ENCODE measurements at regions not wholly inside any gene's neighbourhood (a gene's known extent, or its start where the extent isn't known, plus 50 kb on each side); places are given as distances from the start of the nearest gene placed in this dataset.

DNA sequence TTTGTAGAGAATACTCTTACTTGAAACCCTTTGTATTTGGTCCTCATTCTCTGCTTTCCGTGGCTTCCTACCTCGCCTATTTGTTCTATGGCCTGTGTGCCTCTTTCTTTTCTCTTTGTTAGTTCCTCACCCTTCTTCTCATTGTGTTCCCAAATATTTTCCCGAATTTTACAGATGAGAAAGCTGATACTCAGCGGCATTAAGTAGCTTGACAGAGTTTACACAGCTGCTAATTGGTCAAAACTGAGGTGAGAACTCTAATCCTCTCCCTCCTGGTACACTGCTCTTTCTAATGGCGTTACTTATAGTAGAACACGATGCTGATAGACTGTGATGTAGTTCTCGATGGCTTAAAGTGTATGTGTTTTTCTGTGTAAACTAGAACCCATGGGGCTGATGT, 80.7 kb upstream of the HDAC9 start:
- no peaks in the 10 kb centered on the region for H3K9me3 ChIP-seq (ENCODE audit: control insufficient read depth in 1 of 2, insufficient read depth in 1 of 2, low read depth in 1 of 2, low read length in 2 of 2)
- no peaks in the 10 kb centered on the region for H3K36me3 ChIP-seq (ENCODE audit: control insufficient read depth in 1 of 2, insufficient read depth in 2 of 2, low read length in 2 of 2)
- H4K20me1 ChIP-seq (ENCODE audit: insufficient read depth) = no peaks in the 10 kb centered on the region
- H3K4me2 ChIP-seq (ENCODE audit: low read length) = no peak overlapping the region
- H3K79me2 ChIP-seq (ENCODE audit: insufficient read depth, low read length) = no peaks in the 10 kb centered on the region
- intact Hi-C loops (cut with micrococcal nuclease) = no loop called here
- H3K4me1 ChIP-seq (ENCODE audit: control insufficient read depth in 1 of 2, insufficient read depth in 2 of 2, low read length in 2 of 2) = no peaks in the 10 kb centered on the region
- TF ChIP-seq ZFX (IDR thresholded peaks at IDR 0.05) = no peak
- TF ChIP-seq, protein P1, sequence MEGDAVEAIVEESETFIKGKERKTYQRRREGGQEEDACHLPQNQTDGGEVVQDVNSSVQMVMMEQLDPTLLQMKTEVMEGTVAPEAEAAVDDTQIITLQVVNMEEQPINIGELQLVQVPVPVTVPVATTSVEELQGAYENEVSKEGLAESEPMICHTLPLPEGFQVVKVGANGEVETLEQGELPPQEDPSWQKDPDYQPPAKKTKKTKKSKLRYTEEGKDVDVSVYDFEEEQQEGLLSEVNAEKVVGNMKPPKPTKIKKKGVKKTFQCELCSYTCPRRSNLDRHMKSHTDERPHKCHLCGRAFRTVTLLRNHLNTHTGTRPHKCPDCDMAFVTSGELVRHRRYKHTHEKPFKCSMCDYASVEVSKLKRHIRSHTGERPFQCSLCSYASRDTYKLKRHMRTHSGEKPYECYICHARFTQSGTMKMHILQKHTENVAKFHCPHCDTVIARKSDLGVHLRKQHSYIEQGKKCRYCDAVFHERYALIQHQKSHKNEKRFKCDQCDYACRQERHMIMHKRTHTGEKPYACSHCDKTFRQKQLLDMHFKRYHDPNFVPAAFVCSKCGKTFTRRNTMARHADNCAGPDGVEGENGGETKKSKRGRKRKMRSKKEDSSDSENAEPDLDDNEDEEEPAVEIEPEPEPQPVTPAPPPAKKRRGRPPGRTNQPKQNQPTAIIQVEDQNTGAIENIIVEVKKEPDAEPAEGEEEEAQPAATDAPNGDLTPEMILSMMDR (IDR thresholded peaks at IDR 0.05 in 2 of 3, conservative IDR thresholded peaks at IDR 0.05 in 1 of 3; ENCODE audit: borderline replicate concordance in 1 of 3, insufficient read depth in 1 of 3, low read depth in 2 of 3, low read length in 2 of 3) = no peak
- no peak overlapping the region for H3K9ac ChIP-seq (ENCODE audit: low read length)
- BruUV-seq (replicated peaks) = no TSS peak
- ChIA-PET RAD21 (ENCODE audit: low non-redundant PET in 1 of 2, low total read pairs in 2 of 2, uncharacterized antibody in 2 of 2, unreplicated experiment in 2 of 2) (no interaction called here), POLR2A (no interaction called here), CTCF (no interaction called here)
- H3K9me2 ChIP-seq (ENCODE audit: insufficient read depth) = no peaks in the 10 kb centered on the region
- ATAC-seq (no peak), DNase-seq (ENCODE audit: low read depth, low spot score) (no peak)
- H3K4me3 ChIP-seq (replicated peaks in 1 of 2; ENCODE audit: low read depth in 1 of 2, low read length in 2 of 2) = no peak overlapping the region
- no peaks in the 10 kb centered on the region for H3K27me3 ChIP-seq (ENCODE audit: insufficient read depth, low read length)
- H3K27ac ChIP-seq (ENCODE audit: low read depth, low read length) = no peak overlapping the region
- H2AFZ ChIP-seq (ENCODE audit: low read depth, low read length, poor library complexity, severe bottlenecking) = no peak overlapping the region

DNA sequence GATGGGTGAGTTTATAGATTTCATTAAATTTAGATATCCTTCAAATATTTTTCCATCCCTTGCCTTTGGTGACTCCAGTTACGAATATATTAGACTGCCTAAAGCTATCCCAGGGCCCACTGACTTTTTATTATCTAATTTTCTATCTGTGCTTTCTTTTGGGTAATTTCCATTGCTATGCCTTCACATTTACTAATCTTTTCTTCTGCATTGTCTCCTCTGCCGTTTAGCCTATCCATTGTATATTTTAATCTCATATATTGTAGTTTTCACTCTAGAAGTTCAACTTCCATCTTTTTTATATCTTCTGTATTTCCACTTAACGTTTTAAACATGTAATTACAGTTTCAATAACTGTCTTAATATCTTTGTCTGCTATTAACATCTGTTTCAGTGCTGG, 78.6 kb upstream of the HDAC9 start:
- Histone ChIP-seq H3K4me1 (ENCODE audit: control insufficient read depth in 1 of 2, insufficient read depth in 2 of 2, low read length in 2 of 2) (no peaks in the 10 kb centered on the region), H4K20me1 (ENCODE audit: insufficient read depth) (no peaks in the 10 kb centered on the region), H3K9ac (ENCODE audit: low read length) (no peak overlapping the region), H3K27me3 (ENCODE audit: insufficient read depth, low read length) (no peaks in the 10 kb centered on the region), H3K79me2 (ENCODE audit: insufficient read depth, low read length) (no peaks in the 10 kb centered on the region), H3K4me2 (ENCODE audit: low read length) (no peak overlapping the region), H3K27ac (ENCODE audit: low read depth, low read length) (no peak overlapping the region), H3K4me3 (replicated peaks in 1 of 2; ENCODE audit: low read depth in 1 of 2, low read length in 2 of 2) (no peak overlapping the region), H3K36me3 (ENCODE audit: control insufficient read depth in 1 of 2, insufficient read depth in 2 of 2, low read length in 2 of 2) (no peaks in the 10 kb centered on the region), H3K9me3 (ENCODE audit: control insufficient read depth in 1 of 2, insufficient read depth in 1 of 2, low read depth in 1 of 2, low read length in 2 of 2) (no peaks in the 10 kb centered on the region), H2AFZ (ENCODE audit: low read depth, low read length, poor library complexity, severe bottlenecking) (no peak overlapping the region), H3K9me2 (ENCODE audit: insufficient read depth) (no peaks in the 10 kb centered on the region)
- ATAC-seq = no peak
- CTCF ChIA-PET = no interaction called here
- BruUV-seq (replicated peaks) = no TSS peak
- intact Hi-C loops (cut with micrococcal nuclease) = no loop called here
- POLR2A ChIA-PET = no interaction called here
- TF ChIP-seq YY1 (IDR thresholded peaks at IDR 0.05; ENCODE audit: extremely low read depth, insufficient replicate concordance, low read depth, low read length) = no peak
- TF ChIP-seq FOSL1 (IDR thresholded peaks at IDR 0.05; ENCODE audit: low read depth) = no peak
- TF ChIP-seq SRF (IDR thresholded peaks at IDR 0.05; ENCODE audit: low read depth) = no peak
- TF ChIP-seq, protein P2, sequence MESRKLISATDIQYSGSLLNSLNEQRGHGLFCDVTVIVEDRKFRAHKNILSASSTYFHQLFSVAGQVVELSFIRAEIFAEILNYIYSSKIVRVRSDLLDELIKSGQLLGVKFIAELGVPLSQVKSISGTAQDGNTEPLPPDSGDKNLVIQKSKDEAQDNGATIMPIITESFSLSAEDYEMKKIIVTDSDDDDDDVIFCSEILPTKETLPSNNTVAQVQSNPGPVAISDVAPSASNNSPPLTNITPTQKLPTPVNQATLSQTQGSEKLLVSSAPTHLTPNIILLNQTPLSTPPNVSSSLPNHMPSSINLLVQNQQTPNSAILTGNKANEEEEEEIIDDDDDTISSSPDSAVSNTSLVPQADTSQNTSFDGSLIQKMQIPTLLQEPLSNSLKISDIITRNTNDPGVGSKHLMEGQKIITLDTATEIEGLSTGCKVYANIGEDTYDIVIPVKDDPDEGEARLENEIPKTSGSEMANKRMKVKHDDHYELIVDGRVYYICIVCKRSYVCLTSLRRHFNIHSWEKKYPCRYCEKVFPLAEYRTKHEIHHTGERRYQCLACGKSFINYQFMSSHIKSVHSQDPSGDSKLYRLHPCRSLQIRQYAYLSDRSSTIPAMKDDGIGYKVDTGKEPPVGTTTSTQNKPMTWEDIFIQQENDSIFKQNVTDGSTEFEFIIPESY (IDR thresholded peaks at IDR 0.05; ENCODE audit: extremely low read depth, insufficient replicate concordance, low read length) = no peak
- TF ChIP-seq SP1 (IDR thresholded peaks at IDR 0.05; ENCODE audit: low read depth) = no peak
- no peak for DNase-seq (ENCODE audit: low read depth, low spot score)
- RAD21 ChIA-PET (ENCODE audit: low non-redundant PET in 1 of 2, low total read pairs in 2 of 2, uncharacterized antibody in 2 of 2, unreplicated experiment in 2 of 2) = no interaction called here
